ENCODE measurements at regions not wholly inside any gene's neighbourhood (a gene's known extent, or its start where the extent isn't known, plus 50 kb on each side); places are given as distances from the start of the nearest gene placed in this dataset.

DNA sequence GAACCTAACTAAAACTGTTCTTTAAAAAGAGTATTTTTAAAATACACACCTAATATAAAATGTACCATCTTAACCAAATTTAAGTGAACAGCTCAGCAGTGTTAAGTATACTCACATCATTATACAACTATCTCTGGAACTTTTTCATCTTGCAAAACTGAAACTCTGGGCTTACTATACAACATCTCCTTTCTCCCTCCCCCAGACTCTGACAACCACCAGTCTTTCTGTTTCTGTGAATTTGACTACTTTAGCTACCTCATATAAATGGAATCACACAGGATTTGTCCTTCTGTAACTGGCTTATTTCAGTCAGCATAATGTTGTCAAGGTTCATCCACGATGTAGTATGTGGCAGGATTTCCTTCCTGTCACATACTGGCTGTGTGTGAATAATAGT lies 93.5 kb downstream of the FOXD1 start:
- POLR2A ChIA-PET: interaction anchor here (1.0 kb wide), 1 partner anchor 21 kb away, joined by 3 read pairs; no protein-coding TSS in a partner anchor
- intact Hi-C loops (cut with micrococcal nuclease): no loop called here
- no peak overlapping the region for H3K27ac Mint-ChIP-seq

DNA sequence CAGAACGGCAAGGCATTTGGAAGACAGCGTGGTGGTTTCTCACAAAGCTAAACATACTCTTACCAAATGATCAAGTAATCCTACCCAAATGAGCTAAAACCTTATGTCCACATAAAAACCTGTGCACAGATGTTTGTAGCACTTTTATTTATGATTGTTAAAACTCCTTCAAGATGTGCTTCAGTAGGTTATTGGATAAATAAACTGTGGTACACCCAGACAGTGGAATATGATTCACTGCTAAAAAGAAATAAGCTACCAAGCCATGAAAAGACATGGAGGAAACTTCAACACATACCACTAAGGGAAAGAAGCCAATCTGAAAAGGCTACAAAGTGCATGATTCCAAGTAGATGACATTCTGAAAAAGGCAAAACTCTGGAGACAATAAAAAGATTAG lies 94.2 kb downstream of the FOXD1 start:
- H3K9me3 Mint-ChIP-seq: peaks cover 11% of the 10 kb centered on the region
- no peak overlapping the region for H3K4me3 Mint-ChIP-seq
- H3K36me3 Mint-ChIP-seq (ENCODE audit: low read depth): no peaks in the 10 kb centered on the region
- ATAC-seq (no peak), DNase-seq (no peak)
- TF ChIP-seq, protein P1, sequence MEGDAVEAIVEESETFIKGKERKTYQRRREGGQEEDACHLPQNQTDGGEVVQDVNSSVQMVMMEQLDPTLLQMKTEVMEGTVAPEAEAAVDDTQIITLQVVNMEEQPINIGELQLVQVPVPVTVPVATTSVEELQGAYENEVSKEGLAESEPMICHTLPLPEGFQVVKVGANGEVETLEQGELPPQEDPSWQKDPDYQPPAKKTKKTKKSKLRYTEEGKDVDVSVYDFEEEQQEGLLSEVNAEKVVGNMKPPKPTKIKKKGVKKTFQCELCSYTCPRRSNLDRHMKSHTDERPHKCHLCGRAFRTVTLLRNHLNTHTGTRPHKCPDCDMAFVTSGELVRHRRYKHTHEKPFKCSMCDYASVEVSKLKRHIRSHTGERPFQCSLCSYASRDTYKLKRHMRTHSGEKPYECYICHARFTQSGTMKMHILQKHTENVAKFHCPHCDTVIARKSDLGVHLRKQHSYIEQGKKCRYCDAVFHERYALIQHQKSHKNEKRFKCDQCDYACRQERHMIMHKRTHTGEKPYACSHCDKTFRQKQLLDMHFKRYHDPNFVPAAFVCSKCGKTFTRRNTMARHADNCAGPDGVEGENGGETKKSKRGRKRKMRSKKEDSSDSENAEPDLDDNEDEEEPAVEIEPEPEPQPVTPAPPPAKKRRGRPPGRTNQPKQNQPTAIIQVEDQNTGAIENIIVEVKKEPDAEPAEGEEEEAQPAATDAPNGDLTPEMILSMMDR (IDR thresholded peaks at IDR 0.05): no peak
- ChIA-PET CTCF (no interaction called here), POLR2A (no interaction called here)
- no peak overlapping the region for H3K27ac Mint-ChIP-seq
- no peaks in the 10 kb centered on the region for H3K4me1 Mint-ChIP-seq (ENCODE audit: low read depth)
- H3K27me3 Mint-ChIP-seq: peaks cover 29% of the 10 kb centered on the region
- intact Hi-C loops (cut with micrococcal nuclease): no loop called here

More for the DNA sequence above, 93.5 kb downstream of the FOXD1 start:
- DNase-seq (no peak), ATAC-seq (no peak)
- H3K27me3 Mint-ChIP-seq: peaks cover 29% of the 10 kb centered on the region
- TF ChIP-seq, protein P1 (IDR thresholded peaks at IDR 0.05): no peak
- no peak overlapping the region for H3K4me3 Mint-ChIP-seq
- no peaks in the 10 kb centered on the region for H3K36me3 Mint-ChIP-seq (ENCODE audit: low read depth)
- peaks cover 5% of the 10 kb centered on the region for H3K9me3 Mint-ChIP-seq
- H3K4me1 Mint-ChIP-seq (ENCODE audit: low read depth): no peaks in the 10 kb centered on the region
- CTCF ChIA-PET: no interaction called here

DNA sequence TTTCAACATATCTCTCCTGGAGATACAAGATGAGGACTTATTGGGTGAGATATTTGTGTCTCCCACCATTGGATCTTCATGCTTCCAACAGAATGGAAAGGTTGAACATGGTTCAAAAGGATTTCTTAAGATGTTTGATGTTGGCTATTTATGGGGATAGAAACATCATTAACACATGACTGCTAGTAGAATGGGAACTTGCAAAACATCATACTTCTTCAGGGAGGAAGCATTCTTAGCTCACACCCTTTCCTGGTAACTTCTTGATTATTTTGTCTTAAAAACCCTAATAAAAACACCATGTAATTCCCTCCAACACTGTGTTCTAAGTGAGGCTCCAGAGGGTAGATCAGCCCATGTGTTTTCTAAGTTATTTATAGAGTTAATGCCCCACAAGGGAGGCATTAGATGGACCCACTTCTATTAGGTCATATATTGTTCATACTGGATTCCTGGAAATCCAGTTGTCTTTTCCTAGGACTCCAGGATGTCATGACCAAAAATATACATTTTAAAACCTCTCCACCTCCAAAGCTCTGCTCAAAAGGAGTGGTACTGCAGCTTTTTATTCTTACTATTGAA lies 95.8 kb downstream of the FOXD1 start:
- H3K36me3 Mint-ChIP-seq (ENCODE audit: low read depth): no peaks in the 10 kb centered on the region
- ATAC-seq: no peak
- ChIA-PET CTCF (no interaction called here), POLR2A (interaction anchor here (0.6 kb wide), 1 partner anchor 289 kb away, joined by 3 read pairs; no protein-coding TSS in a partner anchor)
- H3K4me1 Mint-ChIP-seq (ENCODE audit: low read depth): no peaks in the 10 kb centered on the region
- no peak for DNase-seq
- peaks cover 28% of the 10 kb centered on the region for H3K27me3 Mint-ChIP-seq
- no peak overlapping the region for H3K27ac Mint-ChIP-seq
- no peak overlapping the region for H3K4me3 Mint-ChIP-seq
- TF ChIP-seq, protein P1 (IDR thresholded peaks at IDR 0.05): no peak
- peaks cover 16% of the 10 kb centered on the region for H3K9me3 Mint-ChIP-seq
- intact Hi-C loops (cut with micrococcal nuclease): no loop called here

DNA sequence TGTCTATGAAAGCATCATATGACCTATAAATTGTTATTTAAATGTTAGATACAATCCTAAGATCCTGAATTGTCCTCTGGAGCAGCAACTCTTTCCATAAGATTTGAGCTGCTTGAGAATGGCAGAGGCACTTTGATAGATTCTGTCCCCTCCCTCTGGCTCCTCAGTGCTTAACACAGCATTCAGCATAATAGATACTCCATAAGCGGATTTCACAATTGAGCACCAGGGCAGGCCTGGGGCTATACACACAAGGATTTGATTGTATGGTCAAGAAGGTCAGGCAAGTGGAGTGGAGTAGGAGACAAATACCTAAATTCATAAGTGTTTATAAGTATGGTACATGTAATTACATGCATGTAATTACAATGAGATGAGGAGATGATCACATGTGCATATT lies 96.3 kb downstream of the FOXD1 start:
- DNase-seq (no peak), ATAC-seq (no peak)
- Mint-ChIP-seq H3K4me1 (ENCODE audit: low read depth) (no peaks in the 10 kb centered on the region), H3K4me3 (no peak overlapping the region), H3K9me3 (peaks cover 20% of the 10 kb centered on the region), H3K27me3 (peaks cover 25% of the 10 kb centered on the region), H3K27ac (no peak overlapping the region), H3K36me3 (ENCODE audit: low read depth) (peaks cover 3% of the 10 kb centered on the region)
- intact Hi-C loops (cut with micrococcal nuclease): no loop called here
- TF ChIP-seq, protein P1 (IDR thresholded peaks at IDR 0.05): no peak
- POLR2A ChIA-PET: no interaction called here
- CTCF ChIA-PET: no interaction called here

DNA sequence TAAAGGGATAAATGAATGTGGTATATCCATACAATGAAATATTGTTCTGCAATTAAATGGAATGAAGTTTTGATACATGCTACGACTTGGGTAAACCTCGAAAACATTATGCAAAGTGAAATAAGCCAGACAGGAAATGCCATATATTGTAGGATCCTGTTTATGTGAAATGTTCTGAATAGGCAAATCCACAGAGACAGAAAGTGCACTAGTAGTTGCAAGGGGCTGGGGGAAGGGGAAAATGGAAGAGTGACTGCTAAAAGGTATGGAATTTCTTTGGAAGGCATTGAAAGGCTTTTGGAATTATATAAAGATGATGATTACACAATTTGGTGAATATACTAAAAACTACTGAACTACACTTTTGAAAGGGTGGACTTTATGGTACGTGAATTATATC lies 97.0 kb downstream of the FOXD1 start:
- Mint-ChIP-seq H3K4me3 (no peak overlapping the region), H3K4me1 (ENCODE audit: low read depth) (no peaks in the 10 kb centered on the region), H3K27ac (no peak overlapping the region), H3K9me3 (peaks cover 26% of the 10 kb centered on the region), H3K27me3 (peaks cover 26% of the 10 kb centered on the region), H3K36me3 (ENCODE audit: low read depth) (peaks cover 6% of the 10 kb centered on the region)
- ChIA-PET POLR2A (no interaction called here), CTCF (no interaction called here)
- ATAC-seq (no peak), DNase-seq (no peak)
- TF ChIP-seq, protein P1 (IDR thresholded peaks at IDR 0.05): no peak
- intact Hi-C loops (cut with micrococcal nuclease): no loop called here
